HUES6 (cell line): ENCODE measurements at regions not wholly inside any gene's neighbourhood (a gene's known extent, or its start where the extent isn't known, plus 50 kb on each side); places are given as distances from the start of the nearest gene placed in this dataset.
"Not testable (repeated sequence)": the region's sequence is repeated elsewhere in the genome, so short reads cannot be mapped to it uniquely, and the experiment has no call there.

Experiments used
- H3K27ac ChIP-seq: 2 replicates; pipeline ENCODE4 v1.7.0; 2013; ENCODE audit warnings: low read depth, mild to moderate bottlenecking, low read length, inconsistent platforms
- H3K27me3 ChIP-seq: 2 replicates; pipeline ENCODE4 v1.6.1; 2013; ENCODE audit warnings: low read length; ENCODE audit not compliant: control insufficient read depth, insufficient read depth
- H3K36me3 ChIP-seq: 2 replicates; pipeline ENCODE4 v1.6.1; 2013; ENCODE audit warnings: low read length; ENCODE audit not compliant: control insufficient read depth, insufficient read depth
- H3K4me1 ChIP-seq: 2 replicates; pipeline ENCODE4 v1.6.1; 2013; ENCODE audit warnings: low read length; ENCODE audit not compliant: control insufficient read depth, insufficient read depth
- H3K4me3 ChIP-seq: 2 replicates; pipeline ENCODE4 v1.5.1; 2013; ENCODE audit warnings: low read depth, low read length
- H3K9ac ChIP-seq: one replicate; pipeline ENCODE4 v1.6.1; 2013; ENCODE audit warnings: mild to moderate bottlenecking, low read length
- H3K9me3 ChIP-seq: 2 replicates; pipeline ENCODE4 v1.6.1; 2013; ENCODE audit warnings: low read depth, low read length; ENCODE audit not compliant: control insufficient read depth, insufficient read depth

GRCh38 chr3:75507956-75508355, 156.2 kb upstream of the FRG2C start:
- not testable (repeated sequence) for H3K4me1 ChIP-seq, H3K9me3 ChIP-seq, H3K36me3 ChIP-seq, H3K27me3 ChIP-seq, H3K9ac ChIP-seq, H3K4me3 ChIP-seq, H3K27ac ChIP-seq

- H3K4me3 ChIP-seq: not testable (repeated sequence)
These were observed 136.5 kb upstream of the FRG2C start for GRCh38 chr3:75527657-75528056.

GRCh38 chr3:75552095-75552494, 112.0 kb upstream of the FRG2C start:
- H3K9me3 ChIP-seq: peaks cover 17% of the 10 kb centered on the region
- not testable (repeated sequence) for H3K9ac ChIP-seq, H3K36me3 ChIP-seq, H3K4me1 ChIP-seq, H3K27ac ChIP-seq, H3K27me3 ChIP-seq, H3K4me3 ChIP-seq

More at GRCh38 chr3:75527657-75528056, 136.5 kb upstream of the FRG2C start:
- not testable (repeated sequence) for H3K9ac ChIP-seq, H3K4me1 ChIP-seq, H3K36me3 ChIP-seq, H3K27me3 ChIP-seq, H3K9me3 ChIP-seq, H3K27ac ChIP-seq

- not testable (repeated sequence) for H3K27ac ChIP-seq, H3K27me3 ChIP-seq, H3K4me3 ChIP-seq, H3K9ac ChIP-seq, H3K9me3 ChIP-seq, H3K4me1 ChIP-seq, H3K36me3 ChIP-seq
These were observed 99.7 kb upstream of the FRG2C start for GRCh38 chr3:75564427-75564826.

GRCh38 chr3:75572303-75572702, 91.8 kb upstream of the FRG2C start:
- H3K36me3 ChIP-seq, H3K9ac ChIP-seq, H3K27ac ChIP-seq, H3K27me3 ChIP-seq, H3K4me1 ChIP-seq, H3K4me3 ChIP-seq, H3K9me3 ChIP-seq: not testable (repeated sequence)

GRCh38 chr3:75579091-75579490, 85.0 kb upstream of the FRG2C start:
- H3K27me3 ChIP-seq: peaks cover 31% of the 10 kb centered on the region
- H3K4me1 ChIP-seq, H3K9ac ChIP-seq, H3K27ac ChIP-seq, H3K9me3 ChIP-seq, H3K36me3 ChIP-seq: not testable (repeated sequence)
- H3K4me3 ChIP-seq: peak overlapping the region; percentile 60

GRCh38 chr3:75579536-75579935, 84.6 kb upstream of the FRG2C start:
- H3K9ac ChIP-seq: not testable (repeated sequence)
- H3K4me3 ChIP-seq: peak overlapping the region; percentile 60

GRCh38 chr3:75579981-75580782, 83.9 kb upstream of the FRG2C start:
- peak overlapping the region; percentile 33 for H3K9ac ChIP-seq
- not testable (repeated sequence) for H3K36me3 ChIP-seq, H3K27ac ChIP-seq, H3K4me1 ChIP-seq, H3K9me3 ChIP-seq
- H3K27me3 ChIP-seq: peaks cover 31% of the 10 kb centered on the region
- peak overlapping the region; percentile 60 for H3K4me3 ChIP-seq

More at GRCh38 chr3:75579536-75579935, 84.6 kb upstream of the FRG2C start:
- not testable (repeated sequence) for H3K4me1 ChIP-seq, H3K36me3 ChIP-seq, H3K9me3 ChIP-seq, H3K27ac ChIP-seq
- H3K27me3 ChIP-seq: peaks cover 31% of the 10 kb centered on the region

- H3K4me3 ChIP-seq: not testable (repeated sequence)
These were observed 81.6 kb upstream of the FRG2C start for GRCh38 chr3:75582536-75582935.

GRCh38 chr3:75583116-75583515, 81.0 kb upstream of the FRG2C start:
- H3K9ac ChIP-seq, H3K9me3 ChIP-seq, H3K4me3 ChIP-seq, H3K4me1 ChIP-seq, H3K27ac ChIP-seq, H3K36me3 ChIP-seq: not testable (repeated sequence)
- H3K27me3 ChIP-seq: peaks cover 30% of the 10 kb centered on the region

More at GRCh38 chr3:75582536-75582935, 81.6 kb upstream of the FRG2C start:
- H3K27me3 ChIP-seq: peaks cover 31% of the 10 kb centered on the region
- not testable (repeated sequence) for H3K27ac ChIP-seq, H3K4me1 ChIP-seq, H3K9me3 ChIP-seq, H3K36me3 ChIP-seq, H3K9ac ChIP-seq

GRCh38 chr3:75587695-75588094, 76.4 kb upstream of the FRG2C start:
- not testable (repeated sequence) for H3K4me1 ChIP-seq, H3K27me3 ChIP-seq, H3K36me3 ChIP-seq, H3K9me3 ChIP-seq, H3K9ac ChIP-seq, H3K4me3 ChIP-seq, H3K27ac ChIP-seq

GRCh38 chr3:75590382-75590781, 73.7 kb upstream of the FRG2C start:
- not testable (repeated sequence) for H3K9ac ChIP-seq, H3K4me1 ChIP-seq, H3K9me3 ChIP-seq, H3K36me3 ChIP-seq, H3K27me3 ChIP-seq, H3K27ac ChIP-seq, H3K4me3 ChIP-seq
